ENCODE measurements at regions not wholly inside any gene's neighbourhood (a gene's known extent, or its start where the extent isn't known, plus 50 kb on each side); places are given as distances from the start of the nearest gene placed in this dataset.

DNA sequence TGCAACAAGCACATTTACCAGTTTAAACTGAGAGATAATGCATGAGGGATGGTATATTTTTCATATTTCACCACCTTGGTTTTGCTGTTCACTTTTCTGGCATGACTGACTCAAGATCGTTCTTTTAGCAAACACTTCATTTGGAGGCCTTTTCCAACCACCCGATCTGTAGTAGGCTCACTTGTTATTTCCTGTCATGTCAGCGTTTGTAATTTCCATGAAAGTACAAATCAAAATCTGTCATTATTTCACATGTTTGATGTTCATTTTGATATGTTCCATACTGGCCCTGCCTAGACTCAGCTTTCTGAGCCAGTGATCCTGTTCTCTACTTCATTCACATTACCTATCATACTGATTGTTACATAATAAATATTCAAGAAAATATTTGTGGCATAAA lies 1888.3 kb upstream of the PCDH7 start:
- TF ChIP-seq NRF1 (IDR thresholded peaks at IDR 0.05; ENCODE audit: low read depth, low read length): no peak
- TF ChIP-seq FOXM1 (IDR thresholded peaks at IDR 0.05; ENCODE audit: low read depth): no peak

Measured in SK-N-SH (cell line).